ENCODE measurements at regions not wholly inside any gene's neighbourhood (a gene's known extent, or its start where the extent isn't known, plus 50 kb on each side); places are given as distances from the start of the nearest gene placed in this dataset.

GRCh38 chr5:87807783-87808182 is 395.1 kb upstream of the CCNH start:
- TF ChIP-seq CTCF (IDR thresholded peaks at IDR 0.05) (no peak), EZH2 (IDR thresholded peaks at IDR 0.05; ENCODE audit: borderline replicate concordance, insufficient read depth, low read depth, low read length, poor library complexity, severe bottlenecking) (no peak)

Data from B cell (primary cell).